GM21390 (cell line): ENCODE measurements at regions not wholly inside any gene's neighbourhood (a gene's known extent, or its start where the extent isn't known, plus 50 kb on each side); places are given as distances from the start of the nearest gene placed in this dataset.

ENCODE experiments used
- ATAC-seq: cut with Tn5 transposase; IDR thresholded peaks from one replicate; pipeline ENCODE4 v1.9.1; 2021; ENCODE audit not compliant: unreplicated experiment

DNA sequence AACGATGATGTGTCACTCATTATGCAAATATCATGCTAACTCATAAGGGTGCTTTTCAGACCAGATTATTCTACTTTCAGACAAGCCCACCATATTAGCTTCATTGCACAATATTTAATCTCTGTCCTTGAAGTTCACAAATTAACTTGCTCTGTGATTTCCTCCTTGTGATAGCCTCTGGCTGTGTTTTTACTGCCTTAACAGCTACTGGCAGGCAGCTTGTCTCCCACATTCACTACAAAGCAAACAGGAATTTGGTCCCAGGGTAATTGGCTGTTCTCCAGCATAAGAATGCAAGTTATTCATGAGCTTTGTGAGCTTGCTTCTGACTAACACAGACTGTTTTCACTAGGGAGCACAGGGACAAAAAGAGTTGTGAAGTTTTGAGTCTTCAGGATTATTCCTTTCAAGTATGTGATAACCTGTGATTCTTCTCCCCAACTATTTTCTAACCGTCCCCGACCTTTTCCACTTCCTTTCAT is 87.9 kb upstream of the HMCN1 start:
- no peak for ATAC-seq

GRCh38 chr1:185645686-185646085 is 88.5 kb upstream of the HMCN1 start:
- ATAC-seq: no peak

DNA sequence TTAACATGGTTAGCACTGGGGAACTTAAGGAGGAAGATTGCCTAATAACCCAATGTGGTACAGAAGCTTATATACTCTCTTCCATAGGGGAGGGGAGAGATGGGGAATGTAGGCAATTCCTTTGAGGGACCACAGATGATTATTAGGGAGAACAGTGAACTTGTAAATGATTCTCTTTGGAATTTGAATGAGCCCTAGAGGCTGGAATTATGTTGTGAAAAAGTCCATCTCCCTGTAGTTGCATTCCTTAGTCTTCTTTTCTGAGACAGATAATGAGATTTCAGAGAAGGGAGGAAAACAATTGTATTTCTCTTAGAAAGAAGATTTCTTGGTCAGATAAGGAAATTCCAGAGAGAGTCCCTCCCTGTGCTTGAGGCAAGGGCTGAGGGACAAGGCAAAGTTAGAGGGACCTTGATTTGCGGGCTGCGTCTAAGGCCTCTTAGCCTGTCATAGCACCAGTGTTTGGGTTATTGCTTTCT is 89.0 kb upstream of the HMCN1 start:
- ATAC-seq: no peak

GRCh38 chr1:185644531-185644930 is 89.7 kb upstream of the HMCN1 start:
- no peak for ATAC-seq

GRCh38 chr1:185636848-185637247 is 97.3 kb upstream of the HMCN1 start:
- peak; percentile 100 for ATAC-seq

- no peak for ATAC-seq
Measured at GRCh38 chr1:185634704-185635103, 99.5 kb upstream of the HMCN1 start.

- no peak for ATAC-seq
Measured at GRCh38 chr1:185632659-185633423, 101.3 kb upstream of the HMCN1 start.

DNA sequence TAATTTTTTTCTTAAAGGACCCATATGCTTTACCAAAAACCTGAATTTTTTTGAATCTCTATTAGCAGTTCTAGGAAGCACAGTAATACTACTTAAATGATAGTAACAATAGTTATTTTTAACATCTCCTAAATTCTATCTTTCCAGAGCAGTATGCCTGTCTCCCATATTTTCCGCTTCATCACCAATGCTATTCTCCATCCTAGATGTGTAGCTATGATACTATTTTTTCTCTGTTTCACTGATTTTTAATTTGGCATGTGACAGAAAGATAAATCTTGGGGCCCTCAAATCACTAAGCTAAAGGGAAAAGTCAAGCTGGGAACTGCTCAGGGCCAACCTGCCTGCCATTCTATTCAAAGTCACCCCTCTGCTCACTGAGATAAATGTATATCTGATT is 102.3 kb upstream of the HMCN1 start:
- ATAC-seq: no peak

DNA sequence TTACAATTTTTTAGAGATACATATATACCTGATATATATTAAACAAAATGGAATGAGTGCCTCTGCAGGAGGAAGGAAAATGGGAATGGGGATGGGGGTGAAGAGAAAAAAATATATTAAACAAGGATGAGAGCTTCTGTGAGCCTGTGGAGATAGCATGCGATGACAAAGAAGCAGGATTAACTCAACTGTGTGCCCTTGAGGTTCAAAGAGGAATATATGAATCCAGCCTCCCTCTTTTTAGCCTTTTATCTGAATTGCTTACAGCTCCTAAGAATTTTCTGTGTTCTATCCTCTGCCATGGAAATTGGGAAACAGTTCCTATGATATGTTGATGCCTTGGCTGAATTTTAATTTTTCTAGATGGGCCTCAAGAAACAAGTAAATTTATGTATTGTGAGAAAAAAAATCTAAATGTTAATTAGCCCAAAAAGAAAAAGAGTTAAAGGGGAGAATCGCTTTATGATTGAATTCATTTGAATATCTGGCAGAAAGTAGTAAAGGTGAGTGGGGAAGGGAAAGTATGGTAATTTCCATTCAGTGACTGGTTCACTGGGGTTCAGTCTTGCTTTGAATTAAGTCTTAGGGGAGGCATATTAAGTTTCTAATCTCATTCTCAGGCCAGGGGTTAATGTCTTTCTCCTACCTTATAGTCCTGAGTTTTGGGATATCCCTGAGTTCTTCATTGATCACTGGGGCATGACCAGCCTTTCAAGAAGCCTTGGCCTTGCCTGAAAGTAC is 106.3 kb upstream of the HMCN1 start:
- no peak for ATAC-seq

- ATAC-seq: no peak
Measured at GRCh38 chr1:185627171-185627570, 107.0 kb upstream of the HMCN1 start.

DNA sequence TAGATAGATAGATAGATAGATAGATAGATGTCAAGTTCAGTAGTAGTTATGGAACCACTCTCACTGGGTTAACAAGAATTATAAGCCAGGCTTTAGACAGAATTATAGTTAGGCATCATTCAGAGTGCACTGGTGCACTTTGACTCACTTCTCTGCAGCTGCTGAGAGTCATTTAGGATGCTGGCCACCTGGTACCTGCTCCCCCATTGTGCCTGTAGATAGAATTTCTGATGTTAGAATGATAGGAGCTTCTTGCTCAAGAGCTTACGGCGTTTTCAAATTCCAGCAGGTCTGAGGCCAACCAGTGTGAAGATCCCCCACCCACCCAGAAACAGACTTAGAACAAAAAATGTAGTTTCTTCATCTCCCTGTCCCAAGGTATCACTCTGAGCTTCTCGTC is 107.8 kb upstream of the HMCN1 start:
- no peak for ATAC-seq

GRCh38 chr1:185610954-185611353 is 123.2 kb upstream of the HMCN1 start:
- no peak for ATAC-seq

DNA sequence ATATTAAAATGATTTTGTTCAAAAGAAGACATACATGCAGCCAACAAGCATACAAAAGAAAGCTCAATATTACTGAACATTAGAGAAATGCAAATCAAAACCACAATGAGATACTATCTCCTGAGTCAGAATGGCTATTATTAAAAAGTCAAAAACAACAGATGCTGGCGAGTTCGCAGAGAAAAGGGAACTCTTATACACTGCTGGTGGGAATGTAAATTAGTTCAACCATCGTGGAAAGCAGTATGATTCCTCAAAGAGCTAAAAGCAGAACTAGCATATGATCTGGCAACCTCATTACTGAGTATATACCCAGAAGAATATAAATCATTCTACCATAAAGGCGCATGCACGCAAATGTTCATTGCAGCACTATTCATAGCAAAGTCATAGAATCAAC is 126.0 kb upstream of the HMCN1 start:
- peak; percentile 71 for ATAC-seq

- peak; percentile 50 for ATAC-seq
Measured at GRCh38 chr1:185603158-185603557, 131.0 kb upstream of the HMCN1 start.

DNA sequence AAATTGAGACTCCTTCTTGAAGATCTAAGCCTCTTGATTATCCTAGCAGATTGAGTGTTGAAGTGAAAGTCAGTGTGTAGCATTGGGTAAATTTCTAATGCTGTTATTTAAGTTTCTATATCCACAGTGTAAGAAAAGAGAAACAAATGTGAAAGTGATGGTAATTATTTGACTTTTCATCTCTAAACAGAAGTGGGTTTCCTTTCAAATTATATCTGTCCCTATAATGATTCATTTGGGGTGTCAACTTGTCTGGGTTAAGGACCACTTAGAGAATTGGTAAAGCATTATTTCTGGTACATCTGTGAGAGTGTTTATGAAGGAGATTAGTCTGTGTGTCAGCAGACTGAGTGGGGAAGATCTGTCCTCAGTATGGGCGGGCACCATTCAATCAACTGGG is 133.0 kb upstream of the HMCN1 start:
- peak; percentile 60 for ATAC-seq

- no peak for ATAC-seq
Measured at GRCh38 chr1:185600641-185601040, 133.6 kb upstream of the HMCN1 start.

DNA sequence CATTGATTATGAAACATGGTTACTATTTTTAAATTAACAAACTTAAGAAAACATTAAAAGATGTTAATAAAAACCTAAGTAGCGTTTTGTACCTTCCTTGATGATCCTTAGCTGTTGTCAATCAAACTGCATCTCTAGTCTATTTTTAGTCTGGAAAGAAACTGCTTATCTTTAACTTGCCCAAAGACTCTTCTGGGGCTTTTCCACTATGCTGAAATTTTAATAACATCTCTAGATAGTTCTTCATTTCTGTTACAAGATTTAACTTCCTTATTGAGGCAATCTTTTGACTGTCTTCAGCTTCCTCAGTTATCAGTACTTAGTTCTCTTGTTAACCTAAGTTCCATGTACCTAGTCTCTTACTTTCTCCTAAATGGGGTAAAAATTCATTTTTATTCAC is 135.9 kb upstream of the HMCN1 start:
- no peak for ATAC-seq

DNA sequence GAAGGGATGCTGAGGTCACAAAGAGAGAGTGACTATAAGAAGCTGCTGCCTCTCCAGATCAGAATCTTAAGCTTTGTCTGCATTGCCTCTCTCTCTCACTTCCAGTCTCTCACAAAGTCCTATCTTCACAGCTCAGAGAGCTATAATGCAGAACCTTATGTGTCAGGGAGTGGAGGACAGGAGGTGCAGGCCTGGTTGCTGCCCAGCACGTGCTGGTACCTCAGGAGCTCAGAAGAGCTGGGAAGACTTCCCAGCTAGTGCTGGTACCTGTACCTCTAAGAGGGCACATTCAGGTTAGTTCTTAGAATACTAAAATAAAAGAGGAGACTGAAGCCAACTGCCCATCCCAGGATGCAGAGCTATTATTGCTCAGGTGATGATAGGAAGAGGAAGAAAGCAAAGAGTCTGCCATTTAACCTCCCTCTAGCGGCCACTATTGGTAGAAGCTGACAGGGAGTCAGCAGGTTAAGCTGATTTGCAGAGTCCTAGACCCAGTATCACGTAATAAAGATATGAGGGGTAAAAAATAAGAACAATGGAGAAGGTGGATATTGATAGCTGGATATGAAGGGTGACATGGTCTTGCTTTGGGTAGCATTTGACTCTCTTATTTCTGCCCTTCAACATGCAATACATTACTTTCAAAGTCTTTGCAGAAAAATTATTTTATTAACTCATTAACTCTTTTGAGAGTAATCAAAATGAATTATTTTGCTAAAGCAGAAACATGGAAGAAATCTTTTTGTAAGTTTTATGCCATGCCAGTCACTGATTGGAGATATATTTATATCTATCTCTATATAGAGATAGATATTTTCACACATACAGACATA is 138.1 kb upstream of the HMCN1 start:
- ATAC-seq: peak; percentile 81

GRCh38 chr1:185594786-185595410 is 139.3 kb upstream of the HMCN1 start:
- ATAC-seq: no peak

DNA sequence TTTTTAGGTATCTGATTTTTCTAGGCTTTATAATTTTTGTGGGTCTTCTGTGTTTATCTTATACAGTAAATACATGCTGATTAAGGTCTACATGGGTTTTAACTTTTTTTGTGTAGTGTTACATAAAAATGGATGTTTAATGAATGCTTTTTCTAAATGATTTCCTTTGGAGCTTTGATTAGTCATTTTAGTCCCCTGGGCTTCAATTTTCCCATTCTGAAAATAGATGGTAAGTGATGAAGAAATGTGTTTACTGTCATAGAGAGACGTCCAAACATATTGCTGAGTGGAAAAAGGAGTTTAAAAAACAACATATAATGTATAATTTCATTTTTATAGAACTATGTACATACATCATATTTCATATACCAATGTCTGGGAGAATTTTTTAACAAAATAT is 140.9 kb upstream of the HMCN1 start:
- ATAC-seq: no peak

DNA sequence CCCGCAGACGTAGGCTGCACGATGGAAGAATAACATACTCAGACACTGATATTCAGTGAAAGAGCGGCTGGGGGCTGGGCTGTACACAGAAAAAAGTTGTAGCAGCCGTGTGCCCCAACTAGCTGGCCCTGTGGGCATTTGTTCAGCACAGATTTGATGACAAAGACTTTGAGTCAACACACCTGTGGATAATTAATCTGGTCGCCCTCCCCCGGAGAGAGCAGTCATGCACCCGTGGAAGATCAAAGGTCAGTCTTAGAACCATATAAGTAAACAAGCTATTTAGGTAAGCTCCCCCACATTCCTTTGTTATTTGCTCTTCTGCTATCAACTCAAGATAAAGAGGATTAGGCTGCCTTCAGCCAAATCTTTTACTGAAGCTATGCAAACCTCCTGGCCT is 148.4 kb upstream of the HMCN1 start:
- no peak for ATAC-seq
